Stimulated activated CD8-positive, alpha-beta memory T cell treated with anti-CD3 and anti-CD28 coated beads, Interleukin-12 subunit alpha, Interleukin-12 subunit beta, amount 100 ng/mL, for 24 hours (primary cell): ENCODE measurements at regions not wholly inside any gene's neighbourhood (a gene's known extent, or its start where the extent isn't known, plus 50 kb on each side); places are given as distances from the start of the nearest gene placed in this dataset.

ENCODE experiments used
- DNase-seq: peaks from one replicate; pipeline ENCODE4 v3.0.0-alpha.2; 2020; ENCODE audit errors: extremely low read depth

DNA sequence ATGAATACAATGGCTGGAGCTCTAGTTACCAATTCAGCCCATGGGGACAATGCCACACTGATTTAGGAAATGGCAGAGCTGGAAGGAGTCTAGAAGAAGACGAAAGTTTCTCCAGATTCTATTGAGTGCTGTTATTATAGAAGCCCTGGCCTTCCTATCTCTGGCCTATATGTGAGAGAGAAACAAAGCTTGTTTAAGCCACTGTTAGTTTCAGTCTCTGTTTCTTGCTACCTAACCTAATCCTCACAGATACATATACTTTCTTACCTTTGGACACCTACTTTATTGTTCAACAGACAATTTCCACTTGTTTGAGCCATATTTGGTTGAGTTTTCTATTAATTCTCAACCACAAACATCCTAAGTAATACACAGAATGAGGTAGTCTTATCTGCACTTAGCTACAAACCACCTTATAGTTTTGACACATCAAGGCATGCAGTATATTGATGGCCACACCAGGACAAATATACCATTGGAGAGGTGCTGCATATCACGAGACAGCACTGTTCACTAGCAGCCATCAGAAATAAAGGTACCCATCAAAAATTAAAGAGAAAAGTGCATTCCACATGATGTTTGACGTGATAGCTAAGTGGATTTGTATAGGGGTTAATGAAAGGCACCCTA is 190.2 kb downstream of the SMIM20 start:
- DNase-seq: no peak

DNA sequence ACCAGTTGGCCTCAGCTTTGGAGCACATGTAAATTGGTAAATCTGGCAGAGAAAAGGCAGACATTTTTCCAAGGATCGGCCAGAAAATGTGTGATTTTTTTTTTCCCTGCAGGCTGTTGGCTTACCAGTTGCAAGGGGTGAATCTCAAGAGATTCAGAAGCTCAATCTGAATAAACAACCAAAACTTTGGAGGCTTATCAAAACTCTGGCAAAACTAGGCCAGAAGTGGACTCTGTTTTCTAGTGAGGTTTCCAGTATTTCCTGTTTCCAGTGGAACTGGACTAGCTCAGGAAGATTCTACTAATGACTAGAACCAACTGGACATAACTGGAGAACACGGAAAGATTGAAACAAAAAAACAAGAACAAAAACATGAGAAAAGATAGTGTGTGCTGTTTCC is 191.3 kb downstream of the SMIM20 start:
- DNase-seq: no peak

DNA sequence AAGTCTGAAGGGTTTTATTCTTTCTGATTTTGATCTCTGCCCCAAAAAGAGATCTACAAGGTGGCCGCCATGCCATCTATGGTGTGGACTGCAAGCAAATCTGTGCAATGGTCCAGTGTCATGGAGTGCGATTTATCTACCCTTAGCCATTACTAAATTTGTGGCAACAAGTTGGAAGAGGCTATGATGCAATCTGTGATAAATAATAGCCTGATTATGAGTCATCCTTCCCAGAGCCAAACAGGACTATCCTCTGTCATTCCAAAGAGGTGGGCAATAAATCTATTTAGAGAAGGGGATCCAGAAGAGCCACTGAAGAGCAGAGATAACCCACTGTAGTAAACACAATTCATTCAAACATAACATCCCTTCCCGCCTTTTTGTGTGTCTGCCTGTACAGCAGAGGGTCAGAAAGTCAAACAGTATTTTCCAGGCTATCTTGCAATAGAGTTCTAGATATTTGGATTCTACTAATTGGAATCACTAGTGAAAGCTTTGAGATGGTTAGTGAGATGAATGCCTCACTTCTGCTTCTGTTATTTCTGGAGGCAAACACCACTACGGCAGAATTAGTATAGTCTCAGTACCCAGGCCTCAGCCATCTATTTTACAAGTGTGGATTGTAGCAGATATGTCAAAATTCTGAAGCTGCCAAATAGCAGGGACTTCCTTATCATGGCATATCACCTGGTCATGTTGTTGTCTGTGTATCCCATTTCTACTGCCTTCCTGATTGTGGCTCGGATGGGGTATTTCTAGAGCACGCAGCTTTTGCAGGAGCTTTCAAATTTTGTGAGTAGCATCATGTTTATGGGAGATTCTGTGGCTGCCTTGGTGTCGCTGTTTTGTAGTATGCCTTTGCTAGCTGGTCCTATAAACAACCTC is 192.0 kb downstream of the SMIM20 start:
- DNase-seq: no peak

DNA sequence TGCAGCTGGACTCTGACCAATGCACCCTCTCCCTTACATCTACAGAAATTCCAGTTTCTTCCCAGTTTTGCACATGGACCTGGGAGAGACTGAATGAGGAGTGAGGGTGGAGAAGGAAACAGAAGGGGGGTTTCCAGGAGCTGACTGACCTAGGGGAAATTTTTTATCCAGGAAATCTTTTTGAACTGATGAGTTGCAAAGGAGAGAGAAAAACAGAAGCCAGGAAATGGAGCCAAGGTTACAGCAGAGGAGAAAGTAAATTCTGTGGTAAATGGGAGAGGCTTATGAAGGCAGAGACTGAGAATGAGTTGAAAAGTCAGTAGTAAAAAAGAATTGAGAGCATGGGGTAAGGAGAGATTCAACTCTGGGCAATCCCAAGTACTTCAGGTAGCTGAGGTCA is 192.8 kb downstream of the SMIM20 start:
- no peak for DNase-seq

DNA sequence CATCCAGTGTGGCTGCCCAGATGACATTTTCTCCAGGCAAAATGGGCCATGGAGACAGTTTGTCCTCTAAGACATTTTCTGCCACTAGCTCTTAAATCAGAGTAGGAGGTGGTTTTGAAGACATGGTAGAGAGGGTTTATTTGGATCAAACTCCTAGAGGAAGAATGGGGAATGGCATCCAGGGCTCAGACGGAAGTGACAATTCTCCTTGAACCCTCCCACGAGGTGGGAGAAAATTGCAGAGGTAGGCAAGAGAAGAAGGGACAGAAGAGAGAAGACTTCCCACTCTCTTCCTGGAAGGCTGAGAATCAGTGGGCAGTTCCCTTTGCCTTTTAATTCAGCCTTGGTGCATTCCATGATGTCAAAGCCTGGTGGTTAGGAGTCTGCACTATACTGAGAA is 194.0 kb downstream of the SMIM20 start:
- DNase-seq: no peak

DNA sequence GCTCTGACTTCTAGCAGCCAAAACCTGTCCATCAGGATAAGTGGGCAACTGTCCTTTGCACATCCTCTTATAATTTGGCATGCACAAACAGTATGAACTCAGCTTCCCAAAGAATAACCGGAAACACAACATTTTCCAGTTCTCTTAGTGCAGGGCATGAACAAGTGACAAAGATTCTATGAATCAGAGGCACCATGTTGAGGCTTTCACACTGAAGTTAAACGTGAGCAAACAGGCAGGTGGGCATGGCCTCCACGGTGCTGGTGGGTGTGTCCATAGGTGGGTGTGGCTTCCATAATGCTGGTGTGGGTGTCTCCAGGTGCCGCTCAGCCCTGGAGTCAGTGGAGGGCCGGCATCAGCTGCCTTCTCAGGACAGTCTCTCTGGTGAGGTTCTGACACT is 196.5 kb downstream of the SMIM20 start:
- no peak for DNase-seq

DNA sequence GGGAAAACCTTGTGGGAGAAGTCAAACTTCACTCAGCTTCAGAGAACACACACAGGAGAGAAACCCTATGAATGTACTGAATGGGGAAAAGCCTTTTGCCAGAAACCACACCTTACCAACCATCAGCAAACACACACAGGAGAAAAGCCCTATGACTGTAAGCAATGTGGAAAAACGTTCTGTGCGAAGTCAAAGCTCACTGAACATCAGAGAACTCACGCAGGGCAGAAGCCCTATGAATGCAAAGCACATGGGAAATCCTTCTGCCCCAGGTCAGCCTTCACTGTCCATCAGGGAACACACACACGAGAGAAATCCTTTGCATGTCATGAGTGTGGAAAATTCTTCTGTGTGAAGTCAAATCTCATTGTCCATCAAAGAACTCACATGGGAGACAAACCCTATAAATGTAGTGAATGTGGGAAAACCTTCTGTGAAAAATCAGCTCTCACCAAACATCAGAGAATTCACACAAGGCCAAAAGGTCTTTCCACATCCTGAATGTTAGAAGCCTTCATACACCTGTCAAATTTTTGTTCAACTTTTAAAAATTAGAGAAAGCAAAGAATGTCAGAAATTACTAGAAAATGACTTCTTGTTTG is 199.4 kb downstream of the SMIM20 start:
- DNase-seq: no peak

DNA sequence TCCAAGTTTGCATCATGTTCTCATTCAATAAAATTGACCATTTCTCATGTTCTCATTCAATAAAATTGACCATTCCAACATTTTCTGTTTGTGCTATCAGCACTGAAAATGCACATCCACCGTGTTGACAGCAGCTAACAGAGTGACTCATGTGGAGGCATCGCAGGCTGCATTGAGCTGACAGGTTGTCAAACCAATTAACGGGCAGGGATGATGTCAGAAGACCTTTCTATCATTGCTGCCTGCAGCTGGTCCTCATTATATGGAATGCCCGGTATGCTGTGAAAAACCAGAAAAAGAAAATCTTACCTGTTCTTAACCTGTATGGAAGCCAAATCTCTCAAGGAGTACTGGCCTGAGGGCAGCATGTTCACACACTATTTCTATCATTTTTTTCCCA is 202.0 kb downstream of the SMIM20 start:
- DNase-seq: no peak

DNA sequence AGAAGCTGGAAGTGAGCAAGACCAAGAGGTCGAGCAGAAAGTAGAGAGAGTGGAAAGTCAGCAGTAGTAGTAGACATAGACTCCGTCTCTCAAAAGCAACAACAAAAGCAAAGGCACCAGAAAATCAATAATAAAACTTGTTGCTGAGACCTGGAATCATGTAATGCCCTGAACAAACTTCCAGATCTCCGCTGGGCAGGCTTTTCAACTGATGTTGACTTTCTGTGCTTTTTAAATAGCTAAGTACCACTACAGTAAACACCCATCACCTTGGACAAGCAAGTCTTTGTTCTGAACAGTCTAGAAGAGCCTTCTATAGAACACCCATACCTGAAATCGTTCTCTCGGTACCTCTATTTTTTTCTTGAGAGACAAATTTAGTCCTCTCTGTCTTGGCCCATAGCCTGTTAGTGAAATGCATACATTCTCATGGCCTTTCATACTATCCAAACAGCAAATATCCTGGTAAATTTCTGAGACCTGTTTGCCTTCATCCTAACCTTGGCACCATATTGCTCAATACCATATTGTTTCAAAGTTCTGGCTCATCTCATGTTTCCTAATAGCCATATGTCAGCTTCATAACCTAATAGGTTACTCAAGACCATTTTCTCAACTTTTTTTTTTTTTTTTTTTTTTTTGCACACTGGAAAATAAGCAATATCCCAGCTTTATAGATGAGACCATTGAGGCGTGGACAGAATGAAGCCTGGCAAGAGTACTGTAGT is 200.6 kb upstream of the RBPJ start:
- no peak for DNase-seq

DNA sequence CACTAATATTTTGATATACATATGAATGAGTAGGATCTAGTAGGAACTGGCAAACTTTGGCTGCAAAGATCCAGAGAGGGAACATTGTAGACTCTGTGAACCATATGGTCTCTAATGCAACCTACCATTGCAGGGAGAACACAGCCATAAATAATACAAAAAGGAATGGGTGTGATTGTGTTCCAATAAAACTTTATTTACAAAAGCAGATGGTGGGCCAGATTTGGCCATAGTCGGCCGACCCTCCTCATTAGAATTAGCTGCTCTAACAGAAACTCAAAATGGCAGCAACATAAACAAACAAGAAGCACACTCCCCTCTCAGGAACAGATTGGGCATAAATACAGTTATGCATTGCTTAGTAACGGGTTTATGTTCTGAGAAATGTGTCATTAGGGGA is 198.1 kb upstream of the RBPJ start:
- DNase-seq: no peak

DNA sequence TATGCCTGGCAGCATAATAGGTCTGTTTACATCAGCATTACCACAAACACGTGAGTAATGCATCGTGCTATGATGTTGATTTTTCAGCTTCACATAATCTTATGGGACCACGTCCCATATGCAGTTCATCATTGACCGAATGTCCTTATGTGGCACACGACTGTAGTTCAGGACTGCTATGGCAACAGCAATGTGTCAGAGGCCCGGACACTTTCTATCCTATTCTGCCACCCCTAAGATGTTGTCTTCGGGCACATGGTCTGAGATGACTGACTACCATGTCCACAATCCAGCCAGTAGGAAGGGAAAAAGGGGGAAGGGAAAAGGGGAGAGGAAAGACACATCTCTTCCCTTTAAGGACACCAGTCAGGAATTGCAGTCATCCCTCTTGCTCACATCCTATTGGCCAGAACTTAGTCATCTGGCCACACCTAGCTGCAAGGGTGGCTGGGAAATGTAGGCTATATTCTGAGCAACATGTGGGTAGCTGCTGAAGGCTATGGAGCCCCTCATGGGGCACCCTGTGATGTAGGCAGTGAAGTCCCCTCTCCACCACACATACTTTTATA is 196.0 kb upstream of the RBPJ start:
- no peak for DNase-seq

DNA sequence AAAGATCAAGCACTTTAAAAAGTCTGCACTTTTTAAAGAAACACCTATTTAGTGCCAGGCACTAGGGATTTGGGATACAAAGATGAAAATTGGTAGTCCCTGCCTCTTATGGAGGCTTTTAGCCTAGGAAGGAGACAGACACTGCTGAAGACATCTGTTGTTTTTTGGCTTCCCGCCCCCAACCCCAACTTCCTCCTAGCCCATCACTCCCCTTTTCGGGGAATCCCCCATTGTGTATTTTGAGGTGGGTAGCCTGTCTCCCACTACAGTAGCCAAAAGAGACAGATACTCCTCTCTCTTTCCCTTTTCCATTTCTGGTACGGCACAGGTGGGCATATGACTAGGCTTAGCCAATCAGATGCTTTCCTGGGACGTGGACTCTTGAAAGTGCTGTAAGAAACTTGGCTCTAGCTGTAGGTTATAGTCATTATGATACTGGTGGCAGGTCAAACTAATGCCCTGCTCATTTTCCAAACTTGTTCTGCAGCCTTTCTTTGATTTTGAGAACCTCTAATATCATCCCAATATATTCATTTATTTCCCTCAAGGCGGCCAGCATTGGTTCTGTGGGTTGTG is 194.6 kb upstream of the RBPJ start:
- DNase-seq: no peak

DNA sequence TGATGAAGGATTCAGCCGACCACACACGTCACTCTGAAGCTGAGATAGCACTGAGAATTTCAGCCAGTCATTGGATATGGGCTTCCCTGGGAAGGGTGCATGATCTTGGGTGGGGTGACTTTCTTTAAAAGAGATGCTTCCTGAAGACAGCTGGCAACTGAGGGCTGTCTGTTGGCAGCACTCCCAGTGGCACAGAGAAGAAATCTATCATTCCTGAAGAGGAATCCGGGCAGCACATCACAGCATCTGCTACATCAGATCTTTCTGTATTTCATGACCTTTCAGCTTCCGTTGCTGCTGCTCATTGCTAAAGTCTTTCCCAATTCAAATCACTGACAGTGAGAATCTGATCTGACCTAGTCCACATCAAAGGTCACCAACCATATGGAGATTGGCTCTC is 193.8 kb upstream of the RBPJ start:
- no peak for DNase-seq

DNA sequence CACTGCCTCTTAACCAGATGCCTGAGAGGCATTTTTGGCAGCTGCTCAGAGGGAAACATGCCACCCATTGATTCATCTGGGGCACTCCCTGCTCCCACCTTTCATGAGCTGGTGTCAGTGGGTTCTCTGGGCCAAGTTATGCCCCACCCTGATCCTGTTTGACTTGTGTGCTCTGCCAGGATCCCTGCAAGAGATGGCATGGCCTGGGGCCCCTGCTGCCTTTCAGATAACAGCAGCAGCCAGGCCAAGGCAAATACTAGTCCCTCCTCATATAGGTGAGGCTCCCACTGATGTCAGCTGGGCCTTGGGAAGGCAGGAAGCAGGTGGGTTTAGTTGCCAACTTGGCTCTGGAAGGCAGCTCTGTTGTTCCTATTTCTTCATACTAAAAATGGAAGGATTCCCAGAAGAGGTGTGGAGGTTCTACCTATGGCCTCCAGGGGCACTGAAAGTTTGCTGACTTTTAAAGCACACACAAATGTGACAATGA is 192.9 kb upstream of the RBPJ start:
- DNase-seq: no peak

DNA sequence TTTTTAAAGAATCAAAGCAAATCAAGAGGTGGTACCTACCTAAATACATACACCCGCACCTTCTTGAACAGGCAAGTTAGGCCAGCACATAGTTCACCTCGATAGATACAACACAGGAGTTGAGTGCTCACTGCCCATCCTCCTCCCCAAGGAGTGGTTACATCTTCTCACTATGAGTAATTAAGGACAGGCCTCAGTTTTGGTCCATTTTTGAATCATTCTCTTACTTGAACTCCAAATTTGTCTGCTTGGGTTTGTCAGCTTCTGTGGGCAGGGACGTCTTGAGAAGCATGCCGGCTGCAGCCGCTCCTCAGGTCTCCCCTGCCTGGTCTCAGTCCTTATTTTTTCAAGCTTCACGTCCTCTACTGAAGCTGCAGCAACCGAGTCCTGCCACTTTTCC is 190.6 kb upstream of the RBPJ start:
- no peak for DNase-seq

DNA sequence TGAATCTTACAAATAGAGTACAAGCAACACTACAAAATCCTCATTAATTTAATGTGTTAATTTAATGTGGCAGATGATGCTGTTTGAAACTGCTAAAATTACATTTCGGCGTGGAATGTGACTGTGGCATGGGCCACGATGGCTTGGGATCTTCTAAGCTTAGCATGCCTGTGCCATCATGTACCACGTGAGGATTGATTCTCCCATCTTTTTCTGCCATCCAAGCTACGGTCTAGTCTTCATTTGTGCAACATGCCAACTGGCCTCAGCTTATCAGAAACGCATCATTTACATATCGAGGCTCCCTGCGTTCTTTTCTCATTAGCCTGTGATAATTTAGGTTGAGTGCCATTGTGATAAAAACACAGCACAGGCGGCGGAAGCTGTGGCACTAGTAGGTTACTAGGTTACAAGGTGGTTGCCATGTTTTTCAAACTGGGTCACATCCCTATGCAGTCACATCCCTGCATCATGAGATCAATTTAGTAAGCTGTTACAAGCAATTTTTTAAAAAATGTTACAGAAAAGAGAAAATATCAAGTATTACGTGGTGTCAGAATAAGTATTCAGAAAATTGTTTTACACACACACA is 189.9 kb upstream of the RBPJ start:
- DNase-seq: no peak

DNA sequence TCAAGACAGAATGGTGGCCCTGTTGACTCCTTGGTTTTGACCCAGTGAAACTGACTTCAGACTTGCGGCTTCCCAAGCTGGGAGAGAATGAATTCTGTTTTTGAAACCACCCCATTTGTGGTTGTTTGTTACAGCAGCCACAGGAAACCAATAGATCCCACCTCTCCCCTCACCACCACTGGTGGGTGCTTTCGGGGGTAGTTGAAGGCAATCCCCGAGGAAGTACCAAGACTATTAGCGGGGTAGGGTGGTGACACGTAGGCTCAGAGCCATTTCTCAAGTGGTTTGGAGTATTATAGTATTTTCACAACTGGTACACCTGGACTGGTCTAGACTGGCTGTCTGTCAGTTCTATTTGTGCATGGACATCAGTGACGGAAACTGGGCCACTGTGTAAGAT is 189.1 kb upstream of the RBPJ start:
- no peak for DNase-seq

DNA sequence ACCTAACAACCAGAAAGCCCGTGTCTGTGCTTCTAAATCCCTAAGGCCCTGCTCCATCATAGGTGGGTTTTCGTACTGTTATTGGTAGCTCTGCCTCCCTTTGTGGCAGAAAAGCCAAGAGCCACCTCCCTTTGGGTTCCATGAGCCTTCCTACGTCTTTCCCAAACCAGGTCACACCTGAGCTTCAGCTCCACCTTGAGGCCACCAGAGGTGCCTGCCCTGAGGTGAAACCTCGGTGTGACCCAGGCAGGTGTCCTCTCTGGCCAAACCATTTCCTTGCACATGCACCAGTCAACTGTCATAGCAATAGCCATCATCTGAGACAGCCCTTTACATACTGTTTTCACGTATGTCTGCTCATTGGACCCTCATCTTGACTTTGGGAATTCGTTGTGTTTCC is 188.0 kb upstream of the RBPJ start:
- no peak for DNase-seq

DNA sequence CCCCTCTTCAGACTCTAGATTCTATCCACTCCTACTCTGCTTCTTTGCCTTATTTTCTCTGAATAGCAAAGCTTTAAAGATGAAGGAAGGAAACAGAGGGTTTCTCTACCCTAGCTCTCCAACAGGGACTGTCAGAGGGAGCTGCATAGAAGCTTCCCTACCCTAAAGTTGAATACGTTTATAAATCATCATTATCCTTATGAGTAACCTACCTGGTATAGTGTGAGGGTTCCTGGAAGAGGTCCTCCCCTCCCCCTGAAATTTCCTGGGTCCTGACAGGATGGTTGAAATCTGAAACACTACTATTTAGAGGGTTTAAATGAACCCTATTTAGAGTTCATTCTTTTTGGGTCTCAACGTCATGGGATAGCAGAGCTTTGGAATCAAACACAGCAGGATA is 187.0 kb upstream of the RBPJ start:
- DNase-seq: no peak

DNA sequence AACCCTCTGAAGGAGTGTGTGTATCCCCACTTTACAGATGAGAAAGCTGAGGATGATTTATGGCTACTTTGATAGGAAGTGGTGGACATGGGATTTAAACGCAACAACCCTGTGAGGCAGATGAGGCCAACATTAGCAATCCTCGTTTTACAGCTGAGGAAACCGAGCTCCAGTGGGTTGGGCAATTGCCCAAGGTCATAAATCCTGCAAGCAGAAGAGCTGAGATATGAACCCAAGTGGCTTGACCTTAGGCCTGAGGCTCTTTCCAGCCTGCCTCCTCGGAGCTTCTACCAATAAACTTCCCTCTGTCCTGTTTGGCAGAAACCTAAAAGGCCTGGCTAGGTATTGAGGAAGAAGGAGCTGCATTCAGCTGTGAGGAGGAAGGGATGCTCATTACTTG is 185.5 kb upstream of the RBPJ start:
- DNase-seq: no peak

DNA sequence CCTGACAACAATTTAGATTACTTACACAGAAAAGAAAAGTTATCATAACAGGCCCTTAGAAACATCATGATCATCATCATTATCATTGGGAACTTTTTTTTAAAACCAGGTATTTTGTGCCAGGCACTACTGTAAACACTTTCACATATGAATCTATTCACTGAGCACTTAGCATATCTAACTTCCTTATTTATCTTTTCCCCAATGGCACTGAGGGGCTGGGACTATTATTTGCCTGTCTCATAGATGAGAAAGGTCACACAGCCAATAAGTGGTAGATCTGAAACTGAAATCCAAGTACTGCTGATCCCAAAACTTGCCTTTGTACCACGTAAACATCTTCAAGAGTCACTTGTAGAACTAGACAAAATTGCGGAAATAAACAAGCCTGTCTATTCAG is 184.2 kb upstream of the RBPJ start:
- no peak for DNase-seq
